Kidney epithelial cell (primary cell): ENCODE measurements at regions not wholly inside any gene's neighbourhood (a gene's known extent, or its start where the extent isn't known, plus 50 kb on each side); places are given as distances from the start of the nearest gene placed in this dataset.

Experiments
- DNase-seq: peaks from one replicate; pipeline ENCODE4 v3.0.0-alpha.2; 2010; ENCODE audit warnings: low read depth
- H3K27me3 ChIP-seq: 2 replicates; pipeline ENCODE4 v1.6.0; 2011; ENCODE audit warnings: low read length; ENCODE audit not compliant: control insufficient read depth, insufficient read depth
- H3K36me3 ChIP-seq: 2 replicates; pipeline ENCODE4 v1.5.1; 2011; ENCODE audit warnings: low read length; ENCODE audit not compliant: control insufficient read depth, insufficient read depth
- H3K4me3 ChIP-seq: 2 replicates; pipeline ENCODE4 v1.5.1; 2011; ENCODE audit warnings: low read depth, mild to moderate bottlenecking, control low read depth, low read length
- CTCF ChIP-seq: IDR thresholded peaks from 2 replicates; pipeline ENCODE4 v1.5.1; 2011; ENCODE audit warnings: mild to moderate bottlenecking, moderate library complexity, low read length, control low read depth, inconsistent platforms; ENCODE audit not compliant: insufficient read depth, poor library complexity, severe bottlenecking

GRCh38 chr4:62872856-62873255 lies 1536.4 kb downstream of the TECRL start:
- H3K36me3 ChIP-seq, result no peaks in the 10 kb centered on the region
- H3K4me3 ChIP-seq, result no peak overlapping the region
- TF ChIP-seq CTCF, result no peak
- no peak for DNase-seq
- no peaks in the 10 kb centered on the region for H3K27me3 ChIP-seq

GRCh38 chr4:62871078-62871477 lies 1538.2 kb downstream of the TECRL start:
- H3K27me3 ChIP-seq, result no peaks in the 10 kb centered on the region
- no peak for TF ChIP-seq CTCF
- no peaks in the 10 kb centered on the region for H3K36me3 ChIP-seq
- DNase-seq, result no peak
- no peak overlapping the region for H3K4me3 ChIP-seq

- no peak for TF ChIP-seq CTCF
- DNase-seq, result no peak
- H3K4me3 ChIP-seq, result no peak overlapping the region
- H3K36me3 ChIP-seq, result no peaks in the 10 kb centered on the region
- H3K27me3 ChIP-seq, result no peaks in the 10 kb centered on the region
Measured at GRCh38 chr4:62870451-62870850, 1538.8 kb downstream of the TECRL start.

GRCh38 chr4:62865261-62865660 lies 1544.0 kb downstream of the TECRL start:
- no peak for TF ChIP-seq CTCF
- Histone ChIP-seq H3K4me3 (no peak overlapping the region), H3K27me3 (no peaks in the 10 kb centered on the region), H3K36me3 (no peaks in the 10 kb centered on the region)
- DNase-seq, result no peak

- no peak for DNase-seq
- TF ChIP-seq CTCF, result no peak
- H3K27me3 ChIP-seq, result no peaks in the 10 kb centered on the region
- no peaks in the 10 kb centered on the region for H3K36me3 ChIP-seq
- no peak overlapping the region for H3K4me3 ChIP-seq
Measured at GRCh38 chr4:62849696-62850095, 1559.6 kb downstream of the TECRL start.

- H3K36me3 ChIP-seq, result no peaks in the 10 kb centered on the region
- no peaks in the 10 kb centered on the region for H3K27me3 ChIP-seq
- no peak for DNase-seq
- no peak for TF ChIP-seq CTCF
- no peak overlapping the region for H3K4me3 ChIP-seq
Measured at GRCh38 chr4:62835631-62836030, 1573.6 kb downstream of the TECRL start.
